AG09319 (cell line): ENCODE measurements at regions not wholly inside any gene's neighbourhood (a gene's known extent, or its start where the extent isn't known, plus 50 kb on each side); places are given as distances from the start of the nearest gene placed in this dataset.

Experiments used
- DNase-seq: peaks from one replicate; pipeline ENCODE4 v3.0.0-alpha.2; 2010; ENCODE audit warnings: low read depth; ENCODE audit errors: extremely low read depth
- TF ChIP-seq, protein P1 (sequence below): IDR thresholded peaks from 2 replicates; pipeline ENCODE4 v1.5.1; 2011; ENCODE audit warnings: low read depth, mild to moderate bottlenecking, inconsistent platforms, low read length, moderate library complexity

DNA sequence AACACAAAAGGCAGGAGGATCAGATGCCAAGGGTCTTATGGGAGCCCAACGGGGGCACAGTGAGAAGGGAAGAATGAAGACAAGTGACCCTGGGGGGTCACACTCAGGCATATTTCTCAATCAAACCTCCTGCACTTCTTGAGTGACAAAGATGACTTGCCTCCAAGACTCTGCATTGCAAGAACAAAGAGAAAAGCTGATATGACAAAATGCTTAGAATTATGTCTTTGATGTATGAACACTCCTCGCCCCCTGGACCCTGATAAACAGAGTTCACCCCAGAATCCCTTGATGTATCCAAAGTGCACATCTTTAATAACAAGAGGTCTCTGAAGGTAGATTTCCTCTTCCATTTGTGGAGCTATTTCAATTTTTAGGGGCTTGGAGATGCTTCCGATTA, 146.5 kb downstream of the C5orf15 start:
- TF ChIP-seq, protein P1, sequence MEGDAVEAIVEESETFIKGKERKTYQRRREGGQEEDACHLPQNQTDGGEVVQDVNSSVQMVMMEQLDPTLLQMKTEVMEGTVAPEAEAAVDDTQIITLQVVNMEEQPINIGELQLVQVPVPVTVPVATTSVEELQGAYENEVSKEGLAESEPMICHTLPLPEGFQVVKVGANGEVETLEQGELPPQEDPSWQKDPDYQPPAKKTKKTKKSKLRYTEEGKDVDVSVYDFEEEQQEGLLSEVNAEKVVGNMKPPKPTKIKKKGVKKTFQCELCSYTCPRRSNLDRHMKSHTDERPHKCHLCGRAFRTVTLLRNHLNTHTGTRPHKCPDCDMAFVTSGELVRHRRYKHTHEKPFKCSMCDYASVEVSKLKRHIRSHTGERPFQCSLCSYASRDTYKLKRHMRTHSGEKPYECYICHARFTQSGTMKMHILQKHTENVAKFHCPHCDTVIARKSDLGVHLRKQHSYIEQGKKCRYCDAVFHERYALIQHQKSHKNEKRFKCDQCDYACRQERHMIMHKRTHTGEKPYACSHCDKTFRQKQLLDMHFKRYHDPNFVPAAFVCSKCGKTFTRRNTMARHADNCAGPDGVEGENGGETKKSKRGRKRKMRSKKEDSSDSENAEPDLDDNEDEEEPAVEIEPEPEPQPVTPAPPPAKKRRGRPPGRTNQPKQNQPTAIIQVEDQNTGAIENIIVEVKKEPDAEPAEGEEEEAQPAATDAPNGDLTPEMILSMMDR = no peak
- DNase-seq = no peak

DNA sequence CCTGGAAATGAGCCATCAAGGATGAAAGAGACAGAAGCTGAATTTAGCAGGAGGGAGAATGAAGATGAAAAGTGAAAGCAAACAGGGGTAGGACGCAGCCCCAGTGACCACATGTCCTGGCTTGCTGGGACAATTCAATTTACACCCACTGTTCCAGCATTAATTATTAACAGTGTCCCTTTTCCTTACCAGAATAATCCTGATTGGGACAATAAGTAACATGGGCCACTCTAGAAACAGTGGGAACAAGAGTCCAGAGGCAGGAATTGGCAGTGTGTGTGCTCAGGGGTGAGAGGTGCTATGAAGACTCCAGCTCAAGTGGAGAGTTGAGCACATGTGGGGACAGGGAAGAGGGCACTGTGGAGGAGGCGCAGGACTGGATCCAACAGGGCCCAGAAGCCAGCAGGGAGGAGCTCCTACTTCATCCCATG, 147.1 kb downstream of the C5orf15 start:
- TF ChIP-seq, protein P1 = no peak
- no peak for DNase-seq

- no peak for DNase-seq
- TF ChIP-seq, protein P1 = no peak
Observed at GRCh38 chr5:133820507-133820906, 147.9 kb downstream of the C5orf15 start.

DNA sequence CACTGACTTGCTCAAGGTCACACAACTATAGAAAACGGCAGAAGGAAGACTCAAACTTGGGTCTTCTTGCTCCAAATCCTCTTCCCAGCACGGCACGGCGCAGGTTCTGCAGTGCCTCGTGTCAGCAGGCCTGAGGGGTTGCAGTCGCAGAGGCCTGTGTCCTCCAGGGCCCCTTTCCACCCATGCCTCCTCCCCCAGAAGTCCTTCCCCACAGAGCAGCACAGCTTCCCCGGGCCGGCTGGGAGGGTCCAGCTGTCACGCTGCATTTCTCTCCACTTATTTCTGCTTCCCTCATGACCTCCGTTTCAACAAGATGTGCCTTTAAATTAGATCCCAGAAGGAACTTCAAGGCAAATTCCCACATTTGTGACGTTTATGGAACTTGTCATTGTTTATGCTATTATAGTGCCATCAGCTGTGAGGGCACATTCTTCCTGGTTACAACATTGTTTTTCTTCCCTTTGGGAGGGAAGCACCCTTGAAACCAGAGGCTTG, 148.4 kb downstream of the C5orf15 start:
- TF ChIP-seq, protein P1 = no peak
- no peak for DNase-seq

GRCh38 chr5:133818869-133819600, 149.4 kb downstream of the C5orf15 start:
- TF ChIP-seq, protein P1 = no peak
- DNase-seq = no peak

GRCh38 chr5:133818031-133818431, 150.4 kb downstream of the C5orf15 start:
- no peak for DNase-seq
- TF ChIP-seq, protein P1 = no peak

GRCh38 chr5:133817456-133817855, 151.0 kb downstream of the C5orf15 start:
- no peak for DNase-seq
- TF ChIP-seq, protein P1 = no peak
